SW480 (cell line): ENCODE measurements at regions not wholly inside any gene's neighbourhood (a gene's known extent, or its start where the extent isn't known, plus 50 kb on each side); places are given as distances from the start of the nearest gene placed in this dataset.
A peak's percentile ranks its signal among the peaks of the same experiment; 100 is the strongest.
"Not testable (repeated sequence)": the region's sequence is repeated elsewhere in the genome, so short reads cannot be mapped to it uniquely, and the experiment has no call there.

Experiments used
- DNase-seq: peaks from one replicate; pipeline ENCODE4 v3.0.0-alpha.2; 2016; ENCODE audit warnings: low spot score

DNA sequence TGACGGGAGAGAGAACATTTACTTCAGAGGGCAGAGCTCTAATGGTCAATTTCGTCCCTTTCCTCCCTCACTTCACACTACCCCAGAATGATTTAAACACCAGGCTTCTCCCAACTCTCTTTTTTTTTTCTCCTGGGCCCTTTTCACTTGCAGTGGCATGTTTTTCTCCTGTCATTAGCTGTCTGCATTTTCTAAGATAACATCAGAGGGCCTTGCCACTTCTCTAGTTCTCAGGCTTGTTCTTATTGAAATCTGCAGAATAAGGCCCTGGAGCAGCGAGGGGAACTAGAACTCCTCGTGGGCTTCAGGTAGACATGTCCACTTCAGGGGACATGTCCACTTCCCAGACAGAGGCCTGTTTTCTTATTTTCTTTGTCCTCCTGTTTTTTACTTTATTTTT is 514.4 kb upstream of the TBL1XR1 start:
- no peak for DNase-seq

DNA sequence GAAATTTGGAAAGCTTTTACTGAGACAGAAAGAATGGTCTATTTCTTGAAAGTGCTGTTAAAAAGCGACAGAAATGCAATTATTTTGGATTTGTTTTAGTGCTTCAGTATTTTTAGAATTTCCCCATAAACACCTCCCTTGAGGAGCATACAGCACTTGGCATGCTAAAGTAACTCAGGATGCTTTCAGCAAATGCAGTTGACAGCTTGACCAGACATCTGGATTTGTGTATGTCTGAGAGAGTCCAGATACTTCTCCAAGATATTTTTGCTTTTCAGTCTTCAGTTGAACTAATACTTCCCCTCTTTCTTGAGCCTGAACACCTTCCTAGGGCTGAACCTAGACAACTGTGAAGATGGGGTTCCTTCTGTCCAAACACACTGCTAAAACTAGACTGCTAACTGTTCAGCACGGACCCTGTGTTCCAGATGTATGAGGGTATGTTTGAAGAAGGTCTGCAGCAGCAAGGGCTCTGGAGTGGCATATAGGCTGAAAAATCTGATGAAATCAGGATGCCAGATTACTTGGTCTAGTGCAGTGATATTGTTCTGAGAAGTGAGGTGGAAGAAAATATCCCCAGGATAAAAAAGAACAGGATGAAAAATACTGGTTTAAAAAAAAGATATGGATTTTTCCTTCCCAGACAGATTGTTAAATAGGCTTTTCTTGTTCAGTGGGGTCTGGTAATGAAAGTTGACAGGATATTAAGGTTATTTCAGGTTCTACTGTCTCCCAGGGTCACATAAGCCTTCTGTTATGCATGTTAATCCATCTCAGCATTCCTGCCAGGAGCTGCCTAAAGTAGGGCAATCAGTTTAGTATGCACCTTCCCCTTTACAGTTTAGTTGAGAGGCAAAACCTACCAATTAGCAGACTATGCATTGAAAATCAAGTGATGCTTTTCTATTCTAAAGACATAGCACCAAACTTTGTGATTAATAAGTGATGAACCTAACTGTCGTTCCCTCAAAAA is 516.9 kb upstream of the TBL1XR1 start:
- DNase-seq = no peak

DNA sequence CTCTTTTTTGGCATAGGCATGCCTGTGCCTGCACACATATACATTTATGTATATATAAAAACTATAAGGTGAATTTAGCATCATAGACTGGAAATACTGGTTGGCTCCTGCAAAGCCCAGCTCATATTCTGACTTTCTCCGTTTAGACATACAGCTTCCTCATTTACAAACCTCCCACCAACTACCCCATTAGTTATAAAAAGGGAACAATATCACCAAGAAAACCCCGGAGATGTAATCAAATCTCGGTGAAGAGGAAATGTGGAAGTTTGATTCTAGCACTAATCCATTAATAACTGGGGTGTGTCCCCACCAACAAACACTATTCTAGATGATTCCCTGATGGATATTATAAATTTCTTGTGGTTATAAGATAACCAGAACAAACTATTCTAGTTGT is 517.7 kb upstream of the TBL1XR1 start:
- DNase-seq = no peak

DNA sequence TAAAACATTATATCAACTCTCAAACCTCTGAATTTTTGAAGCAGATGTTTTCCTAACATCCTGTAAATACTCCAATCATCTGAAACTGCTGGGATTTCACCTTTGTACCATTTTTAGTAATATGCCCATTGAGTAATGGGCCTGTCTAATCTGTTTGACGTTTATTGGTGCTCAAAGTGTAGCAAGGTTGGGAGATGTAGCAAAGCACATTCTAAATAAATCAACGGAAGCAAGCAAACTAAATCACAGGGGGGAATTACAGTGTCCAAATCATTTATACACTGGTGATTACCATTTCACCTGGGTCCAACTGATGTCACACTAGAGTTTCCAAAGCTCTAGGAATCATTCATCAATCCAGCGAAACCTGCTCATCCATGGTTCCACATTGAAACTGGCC is 518.7 kb upstream of the TBL1XR1 start:
- no peak for DNase-seq

DNA sequence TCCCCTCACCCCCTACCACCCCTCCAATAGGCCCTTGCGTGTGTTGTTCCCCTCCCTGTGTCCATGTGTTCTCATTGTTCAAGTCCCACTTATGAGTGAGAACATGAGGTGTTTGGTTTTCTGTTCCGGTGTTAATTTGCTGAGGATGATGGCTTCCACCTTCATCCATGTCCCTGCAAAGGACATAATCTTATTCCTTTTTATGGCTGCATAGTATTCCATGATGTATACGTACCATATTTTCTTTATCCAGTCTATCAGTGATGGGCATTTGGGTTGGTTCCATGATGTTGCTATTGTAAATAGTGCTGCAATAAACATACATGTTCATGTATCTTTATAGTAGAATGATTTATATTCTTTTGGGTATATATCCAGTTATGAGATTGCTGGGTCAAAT is 523.6 kb upstream of the TBL1XR1 start:
- DNase-seq = not testable (repeated sequence)

DNA sequence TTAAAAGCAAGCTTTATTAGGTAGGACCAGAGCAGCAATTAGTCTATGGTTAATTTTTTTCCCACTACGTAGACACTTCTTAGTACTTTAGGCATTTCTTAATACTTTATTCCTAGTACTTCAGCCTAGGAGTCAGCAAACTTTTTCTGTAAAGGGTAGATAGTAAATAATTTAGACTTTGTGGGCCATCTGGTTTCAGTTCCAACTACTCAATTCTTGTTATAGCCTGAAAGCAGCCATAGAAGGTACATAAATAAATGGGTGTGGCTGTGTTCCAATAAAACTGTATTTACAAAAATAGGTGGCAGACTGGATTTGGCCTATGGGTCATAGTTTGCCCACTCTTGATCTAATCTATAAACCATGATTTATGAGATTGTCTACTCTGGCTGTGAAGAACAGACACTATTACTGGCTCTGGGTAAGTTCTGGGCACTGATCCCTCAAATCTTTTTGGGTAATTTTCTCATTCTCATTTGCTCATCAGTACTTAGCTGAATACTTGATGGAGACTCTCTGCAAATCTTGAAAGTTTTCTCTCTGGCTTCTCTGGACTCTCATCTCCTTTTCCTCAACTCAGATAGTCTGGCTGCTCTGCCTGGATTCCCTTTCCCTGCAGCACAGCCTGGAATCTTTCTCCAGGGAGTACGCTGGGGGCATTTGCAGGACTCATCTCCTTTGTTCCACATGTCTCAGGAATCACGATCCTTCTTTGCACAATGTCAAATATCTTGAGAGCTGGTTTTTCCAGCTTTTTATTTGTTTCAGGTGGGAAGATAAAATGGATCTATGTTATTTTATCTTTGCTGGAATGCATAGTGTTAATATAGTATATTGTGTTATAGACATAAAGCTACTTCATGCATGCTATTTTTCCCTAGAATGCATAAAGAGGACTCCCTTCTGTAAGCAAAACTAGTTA is 524.8 kb upstream of the TBL1XR1 start:
- DNase-seq = no peak

DNA sequence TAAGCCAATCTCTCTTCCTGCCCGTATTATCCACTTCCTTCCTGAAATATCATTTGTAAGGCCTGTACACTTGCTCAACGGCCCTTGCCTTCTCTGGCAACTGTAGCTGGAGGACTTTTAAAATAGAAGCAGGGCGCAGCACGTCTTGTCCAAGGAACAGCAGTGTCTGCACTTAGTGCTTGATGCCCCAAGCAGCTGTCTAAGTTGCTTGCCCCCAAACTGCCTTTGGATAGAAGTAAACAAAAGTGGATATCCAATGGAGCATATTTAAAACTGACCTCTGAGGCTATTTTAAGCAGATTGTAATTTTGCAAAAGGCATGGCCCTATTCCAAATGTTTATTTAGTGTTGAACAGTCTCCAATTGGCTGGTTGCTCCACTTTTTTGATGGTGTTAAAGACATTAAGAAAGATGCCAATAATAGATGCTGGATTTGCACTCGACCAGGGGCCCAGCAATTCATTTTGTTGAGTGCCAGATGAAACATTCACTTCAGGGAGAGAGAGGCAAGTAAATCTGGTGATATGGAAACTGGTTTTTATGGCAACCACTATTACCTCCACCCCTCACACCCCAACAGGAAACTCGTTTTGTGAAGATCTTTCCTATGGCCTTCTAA is 526.8 kb upstream of the TBL1XR1 start:
- DNase-seq = no peak

DNA sequence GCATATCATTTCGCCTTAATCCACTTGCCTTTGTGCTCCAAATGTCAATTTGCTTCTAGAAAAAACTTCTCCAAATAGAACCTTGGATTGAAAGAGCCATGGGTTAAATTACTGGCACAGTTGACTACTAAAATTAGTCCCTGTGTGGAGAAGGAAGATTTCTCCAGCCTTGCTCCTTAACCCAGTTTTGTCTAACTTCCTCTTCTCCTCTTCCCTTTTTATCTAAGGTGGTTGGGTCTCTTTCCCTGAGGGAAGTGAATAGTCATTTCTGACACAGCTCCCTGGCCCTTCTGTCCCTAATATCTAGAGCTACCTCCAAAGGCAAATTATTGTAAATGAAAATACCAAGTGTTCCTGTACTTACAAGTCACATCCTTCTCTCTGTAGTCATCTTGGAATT is 527.9 kb upstream of the TBL1XR1 start:
- DNase-seq = no peak

DNA sequence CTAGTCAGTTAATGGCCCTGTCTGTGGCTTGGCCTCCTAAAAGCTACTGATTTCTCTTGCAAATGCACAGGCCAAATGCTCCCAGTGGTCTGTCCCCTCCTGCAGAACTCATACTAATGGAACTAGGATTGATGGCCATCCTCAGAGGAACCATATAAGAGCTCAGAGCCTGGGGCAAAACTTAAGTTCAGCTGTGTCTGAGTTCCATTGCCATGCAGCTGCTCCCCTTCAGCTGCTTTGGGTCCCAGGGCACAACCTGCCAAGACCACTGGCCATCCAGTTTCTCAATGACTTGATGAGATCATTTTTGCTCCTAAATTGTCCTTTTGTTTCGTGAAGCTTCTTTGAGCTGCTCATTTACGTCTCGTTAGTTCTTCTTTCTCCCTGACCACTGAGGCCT is 529.5 kb upstream of the TBL1XR1 start:
- no peak for DNase-seq

DNA sequence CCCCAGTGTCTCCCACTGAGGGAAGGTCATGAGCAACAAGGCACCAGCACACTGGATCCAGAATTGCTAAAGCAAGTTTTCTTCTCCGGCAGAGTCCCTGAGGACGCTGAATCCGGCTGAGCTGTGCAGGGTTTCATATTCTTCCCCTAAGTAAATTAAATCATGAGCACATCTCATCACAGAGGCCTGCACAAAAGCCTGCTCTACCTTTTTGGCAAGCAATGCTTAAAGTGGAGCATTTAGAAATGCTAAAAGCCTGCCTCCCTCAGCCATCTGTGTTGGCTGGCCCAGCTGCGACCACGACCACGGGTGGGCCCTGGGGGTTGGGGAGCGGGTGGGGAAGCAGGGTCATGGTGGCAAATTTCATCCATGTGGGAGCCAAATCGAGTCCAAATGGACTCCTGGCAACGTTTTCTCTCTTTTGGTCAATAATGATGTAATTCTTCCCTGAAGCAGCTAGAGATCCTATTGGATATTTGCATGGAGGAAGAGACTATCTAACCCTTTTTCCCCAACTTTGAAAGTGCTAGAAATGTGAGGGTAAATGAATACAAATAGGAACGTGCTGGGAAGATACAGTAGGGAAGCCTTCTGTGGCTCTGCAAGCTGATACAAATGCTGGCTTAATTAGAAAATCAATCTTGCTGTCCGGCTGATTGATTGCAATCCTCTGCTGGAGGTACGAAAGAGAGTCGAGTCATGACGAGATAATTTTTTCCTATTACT is 532.8 kb upstream of the TBL1XR1 start:
- no peak for DNase-seq

DNA sequence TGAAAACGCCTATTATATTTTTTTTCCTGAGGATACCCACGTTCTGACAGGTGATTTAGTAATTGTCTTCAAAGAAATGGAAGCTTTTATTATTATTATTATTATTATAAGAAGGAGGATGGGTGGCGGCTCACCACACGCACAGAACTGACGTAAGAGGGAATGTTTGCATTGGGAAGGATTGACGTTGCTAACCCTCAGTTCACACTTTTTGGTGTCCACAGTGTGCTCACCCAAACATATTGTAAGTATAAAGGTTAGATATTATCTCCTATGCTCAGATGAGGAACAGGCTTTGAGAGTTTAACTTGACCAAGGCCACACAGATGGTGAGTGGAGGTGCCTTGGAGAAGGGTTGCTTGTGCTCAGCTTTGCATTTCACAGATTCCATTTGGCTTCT is 533.5 kb upstream of the TBL1XR1 start:
- DNase-seq = no peak

DNA sequence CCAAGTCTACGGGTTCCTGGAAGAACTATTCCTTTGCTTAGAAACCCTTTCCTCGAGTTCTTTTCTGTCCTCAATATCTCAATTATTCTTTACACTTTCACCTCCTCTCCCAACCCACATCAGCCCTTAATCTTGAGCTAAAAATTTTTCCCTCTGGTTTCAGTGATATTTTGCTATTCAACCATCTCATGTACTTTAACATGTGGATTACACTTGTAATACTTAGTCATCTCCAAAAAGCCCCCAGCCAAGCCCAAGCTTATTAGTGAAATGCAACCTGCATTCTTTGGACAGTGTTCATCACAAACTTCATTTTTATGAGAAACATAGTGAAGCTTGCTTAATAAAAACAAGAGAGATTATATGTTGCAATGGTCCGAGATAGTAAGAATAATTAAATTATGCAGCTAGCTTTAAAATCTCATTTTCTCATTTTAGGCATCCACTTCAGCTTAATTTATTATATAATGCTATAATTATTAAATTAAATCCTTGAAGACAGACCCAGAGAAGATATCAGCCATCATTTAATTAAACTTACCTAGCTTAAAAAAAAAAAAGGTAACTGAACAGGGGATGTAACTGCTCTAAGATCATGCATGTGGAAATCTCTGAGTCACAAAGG is 534.5 kb upstream of the TBL1XR1 start:
- DNase-seq = no peak

DNA sequence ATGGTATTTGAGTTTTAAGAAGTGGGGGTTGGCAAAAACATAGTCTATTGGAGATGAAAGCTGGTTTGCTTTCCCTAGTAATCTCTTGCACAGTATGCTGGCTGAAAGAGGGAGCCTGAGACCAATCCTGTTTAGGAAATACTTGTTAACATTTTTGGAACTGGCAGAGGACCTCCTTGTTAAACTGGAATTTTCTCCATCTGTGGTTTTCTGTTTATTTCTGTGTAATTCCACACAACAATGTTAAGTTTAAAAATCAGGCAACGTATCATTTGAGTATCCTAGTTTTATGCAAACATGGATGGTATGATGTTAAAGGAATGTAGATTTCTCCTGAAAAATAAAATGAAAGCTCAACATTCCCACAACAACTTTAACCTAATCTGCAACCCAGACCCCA is 536.0 kb upstream of the TBL1XR1 start:
- DNase-seq = no peak

DNA sequence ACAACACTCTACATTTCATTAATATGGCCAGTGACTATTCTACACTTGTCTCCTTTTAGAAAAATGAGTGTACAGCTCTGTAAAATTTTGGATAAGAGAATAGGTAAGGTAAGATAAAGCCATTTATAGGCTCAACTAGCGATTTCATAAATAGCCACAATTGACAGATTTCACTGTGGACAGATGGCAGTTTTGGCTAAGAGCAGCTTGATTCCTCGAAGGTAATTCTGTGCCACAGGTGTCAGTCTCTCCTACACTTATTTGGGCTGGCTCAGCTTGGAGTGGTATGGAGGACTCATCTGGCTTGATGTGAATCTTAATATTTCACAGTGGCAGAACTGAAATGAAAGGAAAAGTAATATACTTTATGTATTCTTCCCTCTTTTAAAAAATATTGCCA is 536.7 kb upstream of the TBL1XR1 start:
- DNase-seq = no peak

DNA sequence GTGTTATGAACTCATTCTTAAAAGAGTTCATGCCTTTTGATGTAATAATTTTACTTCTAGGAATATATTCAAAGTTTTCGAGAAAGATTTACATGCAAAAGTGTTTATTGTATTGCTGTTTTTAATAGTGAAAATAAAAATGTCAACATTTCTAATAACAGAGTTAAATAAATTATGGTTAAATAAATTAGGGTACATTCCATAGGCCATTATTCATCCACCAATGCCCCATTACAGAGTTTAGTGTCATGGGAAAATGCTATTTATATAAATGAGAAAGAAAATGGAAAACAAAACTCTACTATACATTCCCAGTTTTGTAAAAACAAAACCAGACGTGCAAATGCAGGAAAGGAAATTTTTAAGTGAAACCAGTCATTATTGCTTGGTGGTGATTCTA is 538.1 kb upstream of the TBL1XR1 start:
- DNase-seq = no peak

DNA sequence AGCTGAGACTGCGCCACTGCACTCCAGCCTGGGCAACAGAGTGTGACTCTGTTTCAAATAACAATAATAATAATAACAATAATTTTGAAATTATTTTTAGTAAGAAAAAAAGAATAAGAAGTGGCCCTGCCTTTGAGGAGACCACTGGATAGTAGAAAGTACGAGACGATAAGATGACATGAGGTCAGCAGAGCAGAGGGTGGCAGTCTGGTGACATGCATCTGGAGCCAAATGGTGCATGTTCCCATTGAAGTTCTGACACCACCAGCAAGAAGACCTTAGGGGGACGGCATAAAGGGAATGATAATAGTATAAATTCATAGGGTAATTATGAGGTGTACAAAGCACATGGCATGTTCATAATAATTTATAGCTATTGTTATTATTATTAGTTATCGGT is 542.2 kb upstream of the TBL1XR1 start:
- DNase-seq = no peak

DNA sequence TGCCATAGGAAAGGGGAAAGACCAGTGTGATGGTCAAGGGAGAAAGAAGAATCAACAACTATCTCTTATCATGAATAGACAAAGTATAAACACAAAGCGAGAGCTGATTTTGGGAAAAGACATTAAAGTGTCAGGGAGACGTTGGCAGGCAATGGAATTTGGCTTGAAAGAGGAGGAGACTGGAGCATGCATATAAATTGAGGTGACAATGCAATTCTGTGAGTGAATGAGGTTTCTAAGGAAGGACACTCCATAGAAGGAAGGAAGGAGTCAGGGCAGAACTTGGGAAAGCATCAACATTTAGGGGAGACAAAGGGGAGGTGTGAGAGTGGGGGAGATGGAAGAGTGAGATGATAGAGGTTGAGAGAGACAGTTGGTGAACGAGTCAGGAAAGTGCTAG is 543.0 kb upstream of the TBL1XR1 start:
- no peak for DNase-seq

DNA sequence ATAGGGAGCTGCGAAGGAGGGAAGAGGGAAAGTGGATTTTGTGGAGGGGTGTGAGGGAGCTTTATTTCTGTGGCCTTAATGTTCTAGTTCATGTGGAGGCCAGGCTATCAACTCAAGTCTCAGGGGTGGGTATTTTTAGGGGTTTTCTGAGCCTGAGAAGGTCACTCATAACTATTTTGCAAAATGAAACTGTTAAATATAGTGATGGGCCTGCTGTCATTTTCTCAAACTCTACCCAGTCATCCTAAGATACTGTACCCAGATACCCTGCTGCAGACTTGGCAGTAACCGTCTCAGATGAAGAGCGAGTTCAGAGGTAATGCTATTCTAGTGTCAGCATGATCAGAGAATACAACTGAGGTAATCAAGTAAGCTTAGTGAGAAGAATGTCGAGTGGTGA is 545.0 kb upstream of the TBL1XR1 start:
- no peak for DNase-seq

DNA sequence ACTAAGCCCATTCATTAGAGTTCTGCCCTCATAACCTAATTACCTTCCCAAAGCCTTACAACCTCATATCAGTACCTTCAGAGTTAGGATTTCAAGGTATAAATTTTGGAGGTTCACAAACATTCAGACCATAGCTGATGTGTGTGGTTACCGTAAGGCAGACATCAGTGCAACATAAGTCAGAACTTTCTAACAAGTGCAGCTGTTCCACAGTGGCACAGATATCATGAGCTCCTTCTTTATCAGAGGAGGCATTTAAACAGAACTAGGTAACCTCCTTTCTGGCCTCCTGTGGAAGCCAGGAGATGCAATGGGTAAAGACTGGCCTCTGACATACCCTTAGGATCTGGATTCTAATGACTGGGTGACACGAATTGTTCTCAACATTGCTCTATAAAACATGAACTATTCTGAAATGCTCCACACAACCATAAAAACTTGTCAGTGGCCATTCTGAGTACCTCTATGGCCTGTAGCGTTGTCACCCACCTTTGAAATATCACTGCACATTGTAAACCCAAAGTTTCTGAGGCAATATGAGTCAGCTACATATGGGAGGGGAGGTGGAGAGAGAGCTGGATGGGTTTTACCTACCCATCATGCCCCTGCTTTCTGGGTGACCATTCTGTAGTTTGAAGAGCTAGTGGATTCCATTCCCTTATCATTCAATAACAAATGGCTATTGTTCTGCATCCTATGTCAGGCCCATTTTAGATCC is 546.0 kb upstream of the TBL1XR1 start:
- no peak for DNase-seq

DNA sequence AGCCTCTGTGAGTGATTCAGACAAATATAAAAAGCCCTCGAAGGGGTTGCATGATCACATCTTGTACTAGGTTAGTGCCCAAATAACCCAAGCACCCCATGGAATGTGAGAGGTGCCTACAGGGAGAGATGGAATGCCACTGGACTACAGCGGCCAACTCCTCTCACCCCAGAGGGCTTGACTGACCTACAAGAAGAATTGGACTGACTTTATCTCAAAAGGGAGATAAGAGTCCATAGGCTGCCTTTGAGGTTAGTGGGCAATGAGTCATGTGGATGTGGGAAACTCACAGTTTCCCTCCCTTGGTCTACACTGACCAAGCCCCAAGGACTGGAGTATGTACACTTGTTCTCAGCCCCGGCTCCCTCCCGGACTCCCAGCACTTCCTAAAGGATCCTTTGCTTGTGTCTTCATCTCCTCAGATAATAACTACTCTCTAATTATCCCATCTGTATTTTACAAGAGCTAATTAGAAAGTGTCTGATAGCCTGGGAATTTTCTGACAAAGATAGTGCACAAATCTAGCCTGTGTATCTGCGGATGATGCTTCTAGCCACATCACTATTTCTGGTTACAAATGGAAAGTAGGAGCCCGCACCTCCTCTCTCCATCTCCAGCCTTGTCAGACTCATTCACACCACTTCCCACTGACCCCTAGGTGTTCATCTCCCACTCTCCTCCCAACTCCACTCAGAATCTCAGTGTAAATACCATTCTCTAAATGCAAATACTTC is 547.8 kb upstream of the TBL1XR1 start:
- peak; percentile 11 for DNase-seq
